22Rv1 (cell line): ENCODE measurements at regions not wholly inside any gene's neighbourhood (a gene's known extent, or its start where the extent isn't known, plus 50 kb on each side); places are given as distances from the start of the nearest gene placed in this dataset.

Experiments used
- ZFX ChIP-seq: fragments of 450-650 bp; IDR thresholded peaks from 2 replicates; pipeline ENCODE4 v1.6.1; 2017; ENCODE audit warnings: antibody characterized with exemption, borderline replicate concordance
- TF ChIP-seq, protein P1 (sequence below): fragments of 450-650 bp; IDR thresholded peaks from 2 replicates; pipeline ENCODE4 v1.5.1; 2017; ENCODE audit warnings: mild to moderate bottlenecking

DNA sequence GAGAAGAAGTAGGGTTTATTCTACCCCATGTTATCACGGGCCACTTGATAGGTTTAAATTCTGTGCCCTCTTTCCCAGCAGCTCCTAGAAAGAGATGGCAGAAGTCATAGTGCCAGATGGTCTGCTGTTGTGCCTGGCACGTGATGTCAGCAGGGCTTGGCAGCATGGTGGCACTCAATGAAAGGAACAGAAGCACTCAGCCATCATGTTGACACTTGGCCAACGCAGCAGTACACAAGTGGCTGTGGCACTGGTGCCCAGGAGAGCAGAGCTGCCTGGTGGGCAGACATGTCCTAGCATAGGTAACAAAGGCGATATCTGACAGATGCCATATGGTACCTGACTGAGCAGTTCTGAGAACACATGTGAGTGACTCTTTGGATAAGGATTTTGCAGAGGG is 796.4 kb upstream of the ACO1 start:
- TF ChIP-seq, protein P1, sequence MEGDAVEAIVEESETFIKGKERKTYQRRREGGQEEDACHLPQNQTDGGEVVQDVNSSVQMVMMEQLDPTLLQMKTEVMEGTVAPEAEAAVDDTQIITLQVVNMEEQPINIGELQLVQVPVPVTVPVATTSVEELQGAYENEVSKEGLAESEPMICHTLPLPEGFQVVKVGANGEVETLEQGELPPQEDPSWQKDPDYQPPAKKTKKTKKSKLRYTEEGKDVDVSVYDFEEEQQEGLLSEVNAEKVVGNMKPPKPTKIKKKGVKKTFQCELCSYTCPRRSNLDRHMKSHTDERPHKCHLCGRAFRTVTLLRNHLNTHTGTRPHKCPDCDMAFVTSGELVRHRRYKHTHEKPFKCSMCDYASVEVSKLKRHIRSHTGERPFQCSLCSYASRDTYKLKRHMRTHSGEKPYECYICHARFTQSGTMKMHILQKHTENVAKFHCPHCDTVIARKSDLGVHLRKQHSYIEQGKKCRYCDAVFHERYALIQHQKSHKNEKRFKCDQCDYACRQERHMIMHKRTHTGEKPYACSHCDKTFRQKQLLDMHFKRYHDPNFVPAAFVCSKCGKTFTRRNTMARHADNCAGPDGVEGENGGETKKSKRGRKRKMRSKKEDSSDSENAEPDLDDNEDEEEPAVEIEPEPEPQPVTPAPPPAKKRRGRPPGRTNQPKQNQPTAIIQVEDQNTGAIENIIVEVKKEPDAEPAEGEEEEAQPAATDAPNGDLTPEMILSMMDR: no peak
- no peak for TF ChIP-seq ZFX
